ENCODE measurements at regions not wholly inside any gene's neighbourhood (a gene's known extent, or its start where the extent isn't known, plus 50 kb on each side); places are given as distances from the start of the nearest gene placed in this dataset.

- Histone ChIP-seq H3K36me3 (no peaks in the 10 kb centered on the region), H3K4me1 (peaks cover 5% of the 10 kb centered on the region), H3K27ac (no peak overlapping the region), H3K9me3 (no peaks in the 10 kb centered on the region), H3K4me3 (no peak overlapping the region), H3K27me3 (no peaks in the 10 kb centered on the region)
- intact Hi-C loops (cut with DNase I) = no loop called here
- no peak for TF ChIP-seq POLR2A (IDR thresholded peaks at IDR 0.05)
- TF ChIP-seq POLR2AphosphoS5 (IDR thresholded peaks at IDR 0.05; ENCODE audit: insufficient read depth in 1 of 2, low read depth in 1 of 2) = peak in 1 of 2 donors; percentile 43
- no peak for DNase-seq (ENCODE audit: extremely low spot score in 2 of 2)
These were observed 212.8 kb upstream of the KBTBD8 start for GRCh38 chr3:66785191-66785909.

GRCh38 chr3:66789580-66790237 lies 208.4 kb upstream of the KBTBD8 start:
- peaks cover 5% of the 10 kb centered on the region for H3K4me1 ChIP-seq
- H3K27ac ChIP-seq = no peak overlapping the region
- no peak overlapping the region for H3K4me3 ChIP-seq
- TF ChIP-seq POLR2A (IDR thresholded peaks at IDR 0.05) (no peak), CTCF (IDR thresholded peaks at IDR 0.05) (no peak), POLR2AphosphoS5 (IDR thresholded peaks at IDR 0.05; ENCODE audit: insufficient read depth in 1 of 2, low read depth in 1 of 2) (no peak)
- no peaks in the 10 kb centered on the region for H3K27me3 ChIP-seq
- H3K36me3 ChIP-seq = no peaks in the 10 kb centered on the region
- no peak for DNase-seq (ENCODE audit: extremely low spot score in 2 of 2)
- no peaks in the 10 kb centered on the region for H3K9me3 ChIP-seq
- intact Hi-C loops (cut with DNase I) = no loop called here

GRCh38 chr3:66792086-66792485 lies 206.0 kb upstream of the KBTBD8 start:
- Histone ChIP-seq H3K27ac (no peak overlapping the region), H3K36me3 (no peaks in the 10 kb centered on the region), H3K9me3 (no peaks in the 10 kb centered on the region), H3K4me1 (no peaks in the 10 kb centered on the region), H3K27me3 (no peaks in the 10 kb centered on the region), H3K4me3 (no peak overlapping the region)
- intact Hi-C loops (cut with DNase I) = no loop called here
- no peak for TF ChIP-seq POLR2A (IDR thresholded peaks at IDR 0.05)
- TF ChIP-seq CTCF (IDR thresholded peaks at IDR 0.05) = no peak
- no peak for TF ChIP-seq POLR2AphosphoS5 (IDR thresholded peaks at IDR 0.05; ENCODE audit: insufficient read depth in 1 of 2, low read depth in 1 of 2)
- DNase-seq (ENCODE audit: extremely low spot score in 2 of 2) = no peak

- intact Hi-C loops (cut with DNase I) = no loop called here
These were observed 202.7 kb upstream of the KBTBD8 start for GRCh38 chr3:66795365-66795764.

GRCh38 chr3:66796343-66796742 lies 201.8 kb upstream of the KBTBD8 start:
- Histone ChIP-seq H3K27me3 (no peaks in the 10 kb centered on the region), H3K4me3 (no peak overlapping the region), H3K9me3 (no peaks in the 10 kb centered on the region), H3K27ac (no peak overlapping the region), H3K36me3 (no peaks in the 10 kb centered on the region), H3K4me1 (peaks cover 5% of the 10 kb centered on the region)
- intact Hi-C loops (cut with DNase I) = no loop called here
- no peak for DNase-seq (ENCODE audit: extremely low spot score in 2 of 2)
- TF ChIP-seq CTCF (IDR thresholded peaks at IDR 0.05) = no peak
- TF ChIP-seq POLR2AphosphoS5 (IDR thresholded peaks at IDR 0.05; ENCODE audit: insufficient read depth in 1 of 2, low read depth in 1 of 2) = no peak
- TF ChIP-seq POLR2A (IDR thresholded peaks at IDR 0.05) = no peak

More at GRCh38 chr3:66795365-66795764, 202.7 kb upstream of the KBTBD8 start:
- H3K4me1 ChIP-seq = peaks cover 5% of the 10 kb centered on the region
- no peak overlapping the region for H3K27ac ChIP-seq
- H3K36me3 ChIP-seq = no peaks in the 10 kb centered on the region
- no peaks in the 10 kb centered on the region for H3K27me3 ChIP-seq
- H3K9me3 ChIP-seq = no peaks in the 10 kb centered on the region
- TF ChIP-seq CTCF (IDR thresholded peaks at IDR 0.05) (no peak), POLR2A (IDR thresholded peaks at IDR 0.05) (no peak), POLR2AphosphoS5 (IDR thresholded peaks at IDR 0.05; ENCODE audit: insufficient read depth in 1 of 2, low read depth in 1 of 2) (no peak)
- no peak overlapping the region for H3K4me3 ChIP-seq
- no peak for DNase-seq (ENCODE audit: extremely low spot score in 2 of 2)
